Right cardiac atrium (tissue), 5 donors: ENCODE measurements at regions not wholly inside any gene's neighbourhood (a gene's known extent, or its start where the extent isn't known, plus 50 kb on each side); places are given as distances from the start of the nearest gene placed in this dataset.

Experiments
- ATAC-seq, 2 donors: fragments of 200-7000 bp; cut with Tn5 transposase; one replicate each; pipeline versions ENCODE4 v1.8.0 to v1.9.1; 2020; ENCODE audit warnings: moderate library complexity in 2 of 2, mild to moderate bottlenecking in 1 of 2
- DNase-seq, 3 donors: peaks; one replicate each; pipeline ENCODE4 v3.0.0-alpha.2; 2020
- H3K27ac ChIP-seq: one replicate; pipeline ENCODE4 v1.5.1; 2013; ENCODE audit warnings: mild to moderate bottlenecking, low read length, control low read depth, moderate library complexity
- H3K27me3 ChIP-seq: one replicate; pipeline ENCODE4 v1.6.1; 2013; ENCODE audit not compliant: control insufficient read depth, insufficient read depth
- H3K4me1 ChIP-seq: one replicate; pipeline ENCODE4 v1.6.1; 2013; ENCODE audit warnings: low read length; ENCODE audit not compliant: control insufficient read depth, insufficient read depth
- H3K4me3 ChIP-seq: one replicate; pipeline ENCODE4 v1.5.1; 2013; ENCODE audit warnings: low read length, control low read depth
- H3K9me3 ChIP-seq: one replicate; pipeline ENCODE4 v1.6.1; 2013; ENCODE audit warnings: low read length; ENCODE audit not compliant: control insufficient read depth
- WGBS: extraction: QIAGEN DNeasy Blood & Tissue Kit; methylation state at CpG from one replicate; pipeline ENCODE4 v1.1.7; 2013; 5-methylcytosine and 5-hydroxymethylcytosine counted together
- intact Hi-C, 4 donors: fragments of 100-400 bp; cut with DNase I; formaldehyde crosslinking; loops; one replicate each; pipeline versions ENCODE4 v1.11.0 to v1.14.0; 2022 to 2023
- donor health status: healthy with polysubstance abuse.
- donor health status: DM: no; HTN: yes; CAD: no.
- donor health status: DM: no; HTN: no; CAD: no.
- donor health status: DM: no; HTN: yes; CAD: no; lungs with severe emphysema.
- donor health status: DM: yes; HTN: yes; CAD: no.

DNA sequence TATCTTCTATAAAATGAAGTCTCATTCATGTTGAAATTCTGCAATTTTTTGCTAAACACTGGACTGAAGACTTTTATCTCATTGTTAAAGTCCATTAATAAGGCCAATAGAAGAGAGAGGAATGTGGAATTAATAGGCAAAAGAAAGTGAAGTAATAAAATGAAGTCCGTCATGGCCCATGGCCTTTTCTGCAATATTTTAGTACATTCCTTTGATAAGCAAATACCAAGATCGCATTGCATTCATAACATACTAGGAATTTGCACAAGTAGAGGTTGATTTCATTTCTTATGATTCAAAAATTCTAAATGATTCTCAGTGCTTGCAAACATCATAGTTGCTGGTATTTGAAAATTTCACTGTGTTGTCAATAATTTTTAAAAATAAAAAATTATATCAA, 664.0 kb downstream of the NR2F1-AS1 start:
- intact Hi-C loops, result no loop called here
- no peak for DNase-seq
- no peak for ATAC-seq

GRCh38 chr5:92916036-92916435, 665.0 kb downstream of the NR2F1-AS1 start:
- Histone ChIP-seq H3K27me3 (no peaks in the 10 kb centered on the region), H3K4me3 (no peak overlapping the region), H3K27ac (no peak overlapping the region), H3K4me1 (no peaks in the 10 kb centered on the region), H3K9me3 (no peaks in the 10 kb centered on the region)
- intact Hi-C loops, result no loop called here
- ATAC-seq (peak in 1 of 2 donors; percentile 22), DNase-seq (no peak)
- WGBS, result 48% methylated on average over 3 of the region's 3 CpGs

More for the DNA sequence above, 664.0 kb downstream of the NR2F1-AS1 start:
- Histone ChIP-seq H3K4me1 (no peaks in the 10 kb centered on the region), H3K4me3 (no peak overlapping the region), H3K27ac (no peak overlapping the region), H3K9me3 (no peaks in the 10 kb centered on the region), H3K27me3 (no peaks in the 10 kb centered on the region)
- WGBS, result 68% methylated on average over 2 of the region's 2 CpGs

DNA sequence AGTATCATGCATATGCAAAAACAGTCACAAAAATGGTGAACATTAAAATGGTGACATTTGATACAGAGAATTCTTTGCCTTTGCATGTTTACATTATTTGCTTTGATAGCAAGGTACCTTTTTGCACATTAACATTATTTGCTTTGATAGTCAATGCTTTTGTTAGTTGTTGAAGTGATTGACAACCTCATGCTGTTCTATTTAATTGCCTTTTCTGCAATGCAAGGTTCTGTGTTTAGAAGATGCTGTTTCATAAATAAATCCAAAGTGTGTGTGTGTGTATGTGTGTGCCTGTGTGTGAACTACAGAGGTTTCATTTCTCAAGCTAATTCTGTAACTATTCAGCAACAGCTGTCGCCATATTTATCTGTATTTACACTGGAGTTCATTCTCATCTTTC, 668.7 kb downstream of the NR2F1-AS1 start:
- 76% methylated on average over 1 of the region's 1 CpG for WGBS
- no peaks in the 10 kb centered on the region for H3K9me3 ChIP-seq
- H3K4me3 ChIP-seq, result no peak overlapping the region
- intact Hi-C loops, result no loop called here
- no peak overlapping the region for H3K27ac ChIP-seq
- H3K27me3 ChIP-seq, result no peaks in the 10 kb centered on the region
- ATAC-seq, result no peak
- no peak for DNase-seq
- peaks cover 2% of the 10 kb centered on the region for H3K4me1 ChIP-seq

GRCh38 chr5:92911851-92912250, 669.2 kb downstream of the NR2F1-AS1 start:
- WGBS, result 87% methylated on average over 1 of the region's 1 CpG
- intact Hi-C loops, result no loop called here
- Histone ChIP-seq H3K4me1 (peaks cover 2% of the 10 kb centered on the region), H3K9me3 (no peaks in the 10 kb centered on the region), H3K4me3 (no peak overlapping the region), H3K27ac (no peak overlapping the region), H3K27me3 (no peaks in the 10 kb centered on the region)
- no peak for DNase-seq
- ATAC-seq, result no peak

DNA sequence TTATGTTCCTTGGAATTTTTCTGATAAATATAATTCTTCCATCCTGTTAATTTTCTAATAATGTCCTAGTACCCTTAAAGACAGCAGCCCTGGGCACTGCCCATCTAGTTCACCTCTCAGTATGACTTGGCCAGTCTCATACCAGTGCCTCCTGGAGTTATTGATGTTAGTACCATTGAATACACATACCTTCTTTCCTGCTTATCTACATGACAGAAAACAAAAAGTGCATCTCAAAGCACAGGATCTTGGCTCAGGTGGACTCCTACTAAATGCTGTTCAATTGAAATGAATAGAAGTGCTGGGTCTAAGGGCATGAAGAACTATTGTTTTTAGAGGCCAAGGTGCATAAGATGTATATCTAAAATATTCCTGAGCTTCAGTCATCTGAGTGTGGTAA, 669.7 kb downstream of the NR2F1-AS1 start:
- ATAC-seq (no peak), DNase-seq (no peak)
- no peak overlapping the region for H3K27ac ChIP-seq
- peaks cover 2% of the 10 kb centered on the region for H3K4me1 ChIP-seq
- H3K9me3 ChIP-seq, result no peaks in the 10 kb centered on the region
- intact Hi-C loops, result no loop called here
- no peaks in the 10 kb centered on the region for H3K27me3 ChIP-seq
- no peak overlapping the region for H3K4me3 ChIP-seq

- ATAC-seq (peak; percentile 31 to 32), DNase-seq (peak in 1 of 3 donors; percentile 48)
- Histone ChIP-seq H3K27ac (no peak overlapping the region), H3K9me3 (no peaks in the 10 kb centered on the region), H3K4me3 (no peak overlapping the region), H3K27me3 (no peaks in the 10 kb centered on the region), H3K4me1 (peaks cover 2% of the 10 kb centered on the region)
- 54% methylated on average over 6 of the region's 6 CpGs for WGBS
- intact Hi-C loops, result no loop called here
Measured at GRCh38 chr5:92909602-92909962, 671.4 kb downstream of the NR2F1-AS1 start.

- ATAC-seq (no peak), DNase-seq (no peak)
- Histone ChIP-seq H3K4me3 (no peak overlapping the region), H3K9me3 (no peaks in the 10 kb centered on the region), H3K27me3 (no peaks in the 10 kb centered on the region), H3K27ac (no peak overlapping the region), H3K4me1 (peaks cover 2% of the 10 kb centered on the region)
- intact Hi-C loops, result no loop called here
- WGBS, result 75% methylated on average over 1 of the region's 1 CpG
Measured at GRCh38 chr5:92908952-92909601, 671.9 kb downstream of the NR2F1-AS1 start.

- intact Hi-C loops, result no loop called here
- DNase-seq (no peak), ATAC-seq (no peak)
- Histone ChIP-seq H3K4me3 (no peak overlapping the region), H3K27ac (no peak overlapping the region), H3K4me1 (peaks cover 2% of the 10 kb centered on the region), H3K9me3 (no peaks in the 10 kb centered on the region), H3K27me3 (no peaks in the 10 kb centered on the region)
- WGBS, result 38% methylated on average over 2 of the region's 2 CpGs
Measured at GRCh38 chr5:92907938-92908606, 672.9 kb downstream of the NR2F1-AS1 start.

DNA sequence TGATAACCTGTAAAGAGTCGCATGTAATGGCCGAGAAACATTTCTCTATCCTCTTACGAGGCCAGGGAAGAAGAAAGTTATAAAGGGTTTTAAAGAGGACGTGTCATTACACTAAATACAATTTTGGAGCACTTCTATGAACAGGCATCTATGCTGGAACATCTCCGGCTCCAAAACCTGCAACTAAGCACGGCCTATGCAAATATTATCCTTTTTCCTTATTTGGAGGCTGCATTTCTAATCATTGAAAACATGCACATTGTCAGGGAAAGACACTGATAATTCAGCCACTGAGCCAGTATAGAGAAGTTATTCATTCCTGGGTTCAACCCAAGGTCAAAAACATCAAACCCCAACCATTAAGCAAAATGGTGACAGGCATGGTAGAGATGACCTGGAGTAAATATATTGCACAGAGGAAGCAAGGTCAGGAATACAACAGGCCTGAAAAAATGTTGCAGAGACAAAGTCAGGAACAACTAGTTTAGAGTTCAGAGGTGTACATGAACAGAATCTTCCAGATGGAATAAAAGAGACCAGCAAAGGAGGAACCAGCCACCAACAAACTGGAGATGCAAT, 674.1 kb downstream of the NR2F1-AS1 start:
- Histone ChIP-seq H3K4me1 (peaks cover 2% of the 10 kb centered on the region), H3K27me3 (no peaks in the 10 kb centered on the region), H3K4me3 (no peak overlapping the region), H3K9me3 (no peaks in the 10 kb centered on the region), H3K27ac (no peak overlapping the region)
- no peak for DNase-seq
- intact Hi-C loops, result no loop called here
- WGBS, result 88% methylated on average over 6 of the region's 6 CpGs
- no peak for ATAC-seq

DNA sequence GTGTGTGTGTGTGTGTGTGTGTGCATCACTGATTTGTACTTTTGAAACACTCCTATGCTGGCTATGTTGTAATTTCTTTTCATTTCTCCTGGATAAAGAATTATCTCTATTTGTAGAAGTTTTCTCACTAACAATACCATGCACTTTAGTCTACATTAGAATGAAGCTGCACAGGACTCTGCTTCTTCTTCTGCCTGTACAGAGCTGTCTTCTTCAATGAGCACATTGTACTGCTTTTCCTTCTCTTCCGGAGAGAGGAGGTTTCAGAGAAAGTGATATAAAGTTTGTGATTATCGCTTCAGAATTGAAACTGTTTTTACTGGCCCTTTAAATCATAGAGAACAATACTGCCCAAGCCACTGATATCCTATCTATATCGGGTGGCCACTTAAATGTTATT, 677.0 kb downstream of the NR2F1-AS1 start:
- Histone ChIP-seq H3K27me3 (no peaks in the 10 kb centered on the region), H3K4me1 (peaks cover 2% of the 10 kb centered on the region), H3K27ac (no peak overlapping the region), H3K9me3 (no peaks in the 10 kb centered on the region), H3K4me3 (no peak overlapping the region)
- no peak for ATAC-seq
- intact Hi-C loops, result no loop called here
- 41% methylated on average over 3 of the region's 3 CpGs for WGBS
- DNase-seq, result no peak

- no peak overlapping the region for H3K27ac ChIP-seq
- H3K27me3 ChIP-seq, result no peaks in the 10 kb centered on the region
- no peaks in the 10 kb centered on the region for H3K9me3 ChIP-seq
- no peak for ATAC-seq
- intact Hi-C loops, result no loop called here
- no peaks in the 10 kb centered on the region for H3K4me1 ChIP-seq
- DNase-seq, result no peak
- H3K4me3 ChIP-seq, result no peak overlapping the region
- WGBS, result 86% methylated on average over 4 of the region's 4 CpGs
Measured at GRCh38 chr5:92899611-92900010, 681.4 kb downstream of the NR2F1-AS1 start.
